Non-pigmented ciliary epithelial cell (primary cell): ENCODE measurements at regions not wholly inside any gene's neighbourhood (a gene's known extent, or its start where the extent isn't known, plus 50 kb on each side); places are given as distances from the start of the nearest gene placed in this dataset.

Experiments
- DNase-seq: peaks from one replicate; pipeline ENCODE4 v3.0.0-alpha.2; 2010; ENCODE audit warnings: low read depth

- no peak for DNase-seq
These were observed 97.8 kb downstream of the AQP9 start for GRCh38 chr15:58235961-58236360.

- DNase-seq: no peak
These were observed 102.2 kb downstream of the AQP9 start for GRCh38 chr15:58240191-58240932.

GRCh38 chr15:58241872-58242271 is 103.7 kb downstream of the AQP9 start:
- no peak for DNase-seq

- no peak for DNase-seq
These were observed 104.9 kb downstream of the AQP9 start for GRCh38 chr15:58243070-58243469.

- DNase-seq: no peak
These were observed 106.4 kb downstream of the AQP9 start for GRCh38 chr15:58244536-58244935.

GRCh38 chr15:58246041-58246440 is 107.9 kb downstream of the AQP9 start:
- no peak for DNase-seq

- DNase-seq: no peak
These were observed 110.0 kb downstream of the AQP9 start for GRCh38 chr15:58247855-58248842.

- DNase-seq: no peak
These were observed 111.6 kb downstream of the AQP9 start for GRCh38 chr15:58249646-58250312.

- DNase-seq: no peak
These were observed 114.6 kb downstream of the AQP9 start for GRCh38 chr15:58252586-58253323.

GRCh38 chr15:58257776-58258325 is 119.7 kb downstream of the AQP9 start:
- no peak for DNase-seq

GRCh38 chr15:58258501-58259292 is 120.5 kb downstream of the AQP9 start:
- no peak for DNase-seq

GRCh38 chr15:58260205-58260724 is 122.1 kb downstream of the AQP9 start:
- DNase-seq: no peak

- DNase-seq: no peak
These were observed 122.6 kb downstream of the AQP9 start for GRCh38 chr15:58260725-58261267.

- no peak for DNase-seq
These were observed 123.2 kb downstream of the AQP9 start for GRCh38 chr15:58261368-58261767.

GRCh38 chr15:58264053-58264971 is 126.1 kb downstream of the AQP9 start:
- no peak for DNase-seq

GRCh38 chr15:58267051-58267450 is 128.9 kb downstream of the AQP9 start:
- no peak for DNase-seq

- DNase-seq: no peak
These were observed 130.6 kb downstream of the AQP9 start for GRCh38 chr15:58268746-58269267.
